HL-60 (cell line): ENCODE measurements at regions not wholly inside any gene's neighbourhood (a gene's known extent, or its start where the extent isn't known, plus 50 kb on each side); places are given as distances from the start of the nearest gene placed in this dataset.

Experiments
- POLR2AphosphoS5 ChIP-seq: IDR thresholded peaks from 2 replicates; pipeline ENCODE4 v1.6.1; 2012; ENCODE audit warnings: low read depth
- TF ChIP-seq, protein P1 (sequence below): IDR thresholded peaks from one replicate; pipeline ENCODE4 v1.5.1; 2011; ENCODE audit warnings: low read length, control low read depth, inconsistent platforms; ENCODE audit not compliant: insufficient read depth
- TF ChIP-seq, protein P2 (sequence below): IDR thresholded peaks from 2 replicates; pipeline ENCODE4 v1.6.1; 2012; ENCODE audit warnings: low read depth; ENCODE audit not compliant: insufficient replicate concordance

DNA sequence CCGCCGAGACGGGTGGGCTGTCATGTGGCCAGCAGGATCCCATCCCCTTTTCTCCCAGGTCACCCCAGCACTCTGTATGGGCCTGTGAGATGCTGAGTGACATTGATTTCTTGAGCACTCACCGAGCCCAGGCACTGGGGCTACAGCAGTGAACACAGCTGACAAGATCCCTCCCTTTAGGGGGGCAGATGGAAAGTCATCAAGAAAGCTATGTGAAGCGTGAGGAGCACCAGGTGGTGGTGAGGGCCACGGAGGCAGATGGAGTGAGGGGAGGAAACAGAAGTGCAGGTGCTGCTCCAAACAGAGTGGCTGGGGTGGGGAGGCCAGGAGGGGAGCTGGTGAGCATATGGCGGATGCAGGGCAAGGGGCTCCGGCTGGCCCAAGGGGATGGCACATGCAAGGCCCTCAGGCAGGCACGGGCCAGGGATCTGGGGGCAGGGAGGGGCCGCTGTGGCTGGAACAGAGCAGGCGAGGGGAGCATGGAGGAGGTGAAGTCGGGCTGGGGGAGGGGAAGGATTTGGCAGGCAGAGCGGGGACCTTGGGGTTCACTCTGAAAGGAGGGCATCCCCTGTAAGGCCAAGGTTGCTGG is 184.0 kb downstream of the BMP7 start:
- TF ChIP-seq, protein P1, sequence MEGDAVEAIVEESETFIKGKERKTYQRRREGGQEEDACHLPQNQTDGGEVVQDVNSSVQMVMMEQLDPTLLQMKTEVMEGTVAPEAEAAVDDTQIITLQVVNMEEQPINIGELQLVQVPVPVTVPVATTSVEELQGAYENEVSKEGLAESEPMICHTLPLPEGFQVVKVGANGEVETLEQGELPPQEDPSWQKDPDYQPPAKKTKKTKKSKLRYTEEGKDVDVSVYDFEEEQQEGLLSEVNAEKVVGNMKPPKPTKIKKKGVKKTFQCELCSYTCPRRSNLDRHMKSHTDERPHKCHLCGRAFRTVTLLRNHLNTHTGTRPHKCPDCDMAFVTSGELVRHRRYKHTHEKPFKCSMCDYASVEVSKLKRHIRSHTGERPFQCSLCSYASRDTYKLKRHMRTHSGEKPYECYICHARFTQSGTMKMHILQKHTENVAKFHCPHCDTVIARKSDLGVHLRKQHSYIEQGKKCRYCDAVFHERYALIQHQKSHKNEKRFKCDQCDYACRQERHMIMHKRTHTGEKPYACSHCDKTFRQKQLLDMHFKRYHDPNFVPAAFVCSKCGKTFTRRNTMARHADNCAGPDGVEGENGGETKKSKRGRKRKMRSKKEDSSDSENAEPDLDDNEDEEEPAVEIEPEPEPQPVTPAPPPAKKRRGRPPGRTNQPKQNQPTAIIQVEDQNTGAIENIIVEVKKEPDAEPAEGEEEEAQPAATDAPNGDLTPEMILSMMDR = no peak
- no peak for TF ChIP-seq POLR2AphosphoS5
- TF ChIP-seq, protein P2, sequence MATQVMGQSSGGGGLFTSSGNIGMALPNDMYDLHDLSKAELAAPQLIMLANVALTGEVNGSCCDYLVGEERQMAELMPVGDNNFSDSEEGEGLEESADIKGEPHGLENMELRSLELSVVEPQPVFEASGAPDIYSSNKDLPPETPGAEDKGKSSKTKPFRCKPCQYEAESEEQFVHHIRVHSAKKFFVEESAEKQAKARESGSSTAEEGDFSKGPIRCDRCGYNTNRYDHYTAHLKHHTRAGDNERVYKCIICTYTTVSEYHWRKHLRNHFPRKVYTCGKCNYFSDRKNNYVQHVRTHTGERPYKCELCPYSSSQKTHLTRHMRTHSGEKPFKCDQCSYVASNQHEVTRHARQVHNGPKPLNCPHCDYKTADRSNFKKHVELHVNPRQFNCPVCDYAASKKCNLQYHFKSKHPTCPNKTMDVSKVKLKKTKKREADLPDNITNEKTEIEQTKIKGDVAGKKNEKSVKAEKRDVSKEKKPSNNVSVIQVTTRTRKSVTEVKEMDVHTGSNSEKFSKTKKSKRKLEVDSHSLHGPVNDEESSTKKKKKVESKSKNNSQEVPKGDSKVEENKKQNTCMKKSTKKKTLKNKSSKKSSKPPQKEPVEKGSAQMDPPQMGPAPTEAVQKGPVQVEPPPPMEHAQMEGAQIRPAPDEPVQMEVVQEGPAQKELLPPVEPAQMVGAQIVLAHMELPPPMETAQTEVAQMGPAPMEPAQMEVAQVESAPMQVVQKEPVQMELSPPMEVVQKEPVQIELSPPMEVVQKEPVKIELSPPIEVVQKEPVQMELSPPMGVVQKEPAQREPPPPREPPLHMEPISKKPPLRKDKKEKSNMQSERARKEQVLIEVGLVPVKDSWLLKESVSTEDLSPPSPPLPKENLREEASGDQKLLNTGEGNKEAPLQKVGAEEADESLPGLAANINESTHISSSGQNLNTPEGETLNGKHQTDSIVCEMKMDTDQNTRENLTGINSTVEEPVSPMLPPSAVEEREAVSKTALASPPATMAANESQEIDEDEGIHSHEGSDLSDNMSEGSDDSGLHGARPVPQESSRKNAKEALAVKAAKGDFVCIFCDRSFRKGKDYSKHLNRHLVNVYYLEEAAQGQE = no peak
